HG03469 (cell line): ENCODE measurements at regions not wholly inside any gene's neighbourhood (a gene's known extent, or its start where the extent isn't known, plus 50 kb on each side); places are given as distances from the start of the nearest gene placed in this dataset.

Experiments used
- ATAC-seq: cut with Tn5 transposase; IDR thresholded peaks from one replicate; pipeline ENCODE4 v1.9.1; 2021; ENCODE audit warnings: mild to moderate bottlenecking, moderate library complexity, moderate number of reproducible peaks; ENCODE audit not compliant: unreplicated experiment

- ATAC-seq, result no peak
Observed at GRCh38 chr3:177721864-177722785, 524.8 kb upstream of the TBL1XR1 start.

GRCh38 chr3:177724020-177724638 lies 526.8 kb upstream of the TBL1XR1 start:
- no peak for ATAC-seq

- ATAC-seq, result no peak
Observed at GRCh38 chr3:177725165-177725564, 527.9 kb upstream of the TBL1XR1 start.

DNA sequence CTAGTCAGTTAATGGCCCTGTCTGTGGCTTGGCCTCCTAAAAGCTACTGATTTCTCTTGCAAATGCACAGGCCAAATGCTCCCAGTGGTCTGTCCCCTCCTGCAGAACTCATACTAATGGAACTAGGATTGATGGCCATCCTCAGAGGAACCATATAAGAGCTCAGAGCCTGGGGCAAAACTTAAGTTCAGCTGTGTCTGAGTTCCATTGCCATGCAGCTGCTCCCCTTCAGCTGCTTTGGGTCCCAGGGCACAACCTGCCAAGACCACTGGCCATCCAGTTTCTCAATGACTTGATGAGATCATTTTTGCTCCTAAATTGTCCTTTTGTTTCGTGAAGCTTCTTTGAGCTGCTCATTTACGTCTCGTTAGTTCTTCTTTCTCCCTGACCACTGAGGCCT lies 529.5 kb upstream of the TBL1XR1 start:
- no peak for ATAC-seq

DNA sequence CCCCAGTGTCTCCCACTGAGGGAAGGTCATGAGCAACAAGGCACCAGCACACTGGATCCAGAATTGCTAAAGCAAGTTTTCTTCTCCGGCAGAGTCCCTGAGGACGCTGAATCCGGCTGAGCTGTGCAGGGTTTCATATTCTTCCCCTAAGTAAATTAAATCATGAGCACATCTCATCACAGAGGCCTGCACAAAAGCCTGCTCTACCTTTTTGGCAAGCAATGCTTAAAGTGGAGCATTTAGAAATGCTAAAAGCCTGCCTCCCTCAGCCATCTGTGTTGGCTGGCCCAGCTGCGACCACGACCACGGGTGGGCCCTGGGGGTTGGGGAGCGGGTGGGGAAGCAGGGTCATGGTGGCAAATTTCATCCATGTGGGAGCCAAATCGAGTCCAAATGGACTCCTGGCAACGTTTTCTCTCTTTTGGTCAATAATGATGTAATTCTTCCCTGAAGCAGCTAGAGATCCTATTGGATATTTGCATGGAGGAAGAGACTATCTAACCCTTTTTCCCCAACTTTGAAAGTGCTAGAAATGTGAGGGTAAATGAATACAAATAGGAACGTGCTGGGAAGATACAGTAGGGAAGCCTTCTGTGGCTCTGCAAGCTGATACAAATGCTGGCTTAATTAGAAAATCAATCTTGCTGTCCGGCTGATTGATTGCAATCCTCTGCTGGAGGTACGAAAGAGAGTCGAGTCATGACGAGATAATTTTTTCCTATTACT lies 532.8 kb upstream of the TBL1XR1 start:
- ATAC-seq, result no peak

DNA sequence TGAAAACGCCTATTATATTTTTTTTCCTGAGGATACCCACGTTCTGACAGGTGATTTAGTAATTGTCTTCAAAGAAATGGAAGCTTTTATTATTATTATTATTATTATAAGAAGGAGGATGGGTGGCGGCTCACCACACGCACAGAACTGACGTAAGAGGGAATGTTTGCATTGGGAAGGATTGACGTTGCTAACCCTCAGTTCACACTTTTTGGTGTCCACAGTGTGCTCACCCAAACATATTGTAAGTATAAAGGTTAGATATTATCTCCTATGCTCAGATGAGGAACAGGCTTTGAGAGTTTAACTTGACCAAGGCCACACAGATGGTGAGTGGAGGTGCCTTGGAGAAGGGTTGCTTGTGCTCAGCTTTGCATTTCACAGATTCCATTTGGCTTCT lies 533.5 kb upstream of the TBL1XR1 start:
- ATAC-seq, result no peak

DNA sequence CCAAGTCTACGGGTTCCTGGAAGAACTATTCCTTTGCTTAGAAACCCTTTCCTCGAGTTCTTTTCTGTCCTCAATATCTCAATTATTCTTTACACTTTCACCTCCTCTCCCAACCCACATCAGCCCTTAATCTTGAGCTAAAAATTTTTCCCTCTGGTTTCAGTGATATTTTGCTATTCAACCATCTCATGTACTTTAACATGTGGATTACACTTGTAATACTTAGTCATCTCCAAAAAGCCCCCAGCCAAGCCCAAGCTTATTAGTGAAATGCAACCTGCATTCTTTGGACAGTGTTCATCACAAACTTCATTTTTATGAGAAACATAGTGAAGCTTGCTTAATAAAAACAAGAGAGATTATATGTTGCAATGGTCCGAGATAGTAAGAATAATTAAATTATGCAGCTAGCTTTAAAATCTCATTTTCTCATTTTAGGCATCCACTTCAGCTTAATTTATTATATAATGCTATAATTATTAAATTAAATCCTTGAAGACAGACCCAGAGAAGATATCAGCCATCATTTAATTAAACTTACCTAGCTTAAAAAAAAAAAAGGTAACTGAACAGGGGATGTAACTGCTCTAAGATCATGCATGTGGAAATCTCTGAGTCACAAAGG lies 534.5 kb upstream of the TBL1XR1 start:
- ATAC-seq, result no peak

- ATAC-seq, result no peak
Observed at GRCh38 chr3:177733233-177733632, 536.0 kb upstream of the TBL1XR1 start.

GRCh38 chr3:177733936-177734335 lies 536.7 kb upstream of the TBL1XR1 start:
- no peak for ATAC-seq

- ATAC-seq, result no peak
Observed at GRCh38 chr3:177735431-177735830, 538.1 kb upstream of the TBL1XR1 start.

DNA sequence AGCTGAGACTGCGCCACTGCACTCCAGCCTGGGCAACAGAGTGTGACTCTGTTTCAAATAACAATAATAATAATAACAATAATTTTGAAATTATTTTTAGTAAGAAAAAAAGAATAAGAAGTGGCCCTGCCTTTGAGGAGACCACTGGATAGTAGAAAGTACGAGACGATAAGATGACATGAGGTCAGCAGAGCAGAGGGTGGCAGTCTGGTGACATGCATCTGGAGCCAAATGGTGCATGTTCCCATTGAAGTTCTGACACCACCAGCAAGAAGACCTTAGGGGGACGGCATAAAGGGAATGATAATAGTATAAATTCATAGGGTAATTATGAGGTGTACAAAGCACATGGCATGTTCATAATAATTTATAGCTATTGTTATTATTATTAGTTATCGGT lies 542.2 kb upstream of the TBL1XR1 start:
- no peak for ATAC-seq

GRCh38 chr3:177740254-177740653 lies 543.0 kb upstream of the TBL1XR1 start:
- no peak for ATAC-seq

GRCh38 chr3:177742273-177742672 lies 545.0 kb upstream of the TBL1XR1 start:
- peak; percentile 45 for ATAC-seq

- no peak for ATAC-seq
Observed at GRCh38 chr3:177743173-177743890, 546.0 kb upstream of the TBL1XR1 start.

GRCh38 chr3:177744873-177745606 lies 547.8 kb upstream of the TBL1XR1 start:
- ATAC-seq, result no peak

GRCh38 chr3:177745607-177746005 lies 548.3 kb upstream of the TBL1XR1 start:
- no peak for ATAC-seq

- ATAC-seq, result no peak
Observed at GRCh38 chr3:177746337-177746933, 549.2 kb upstream of the TBL1XR1 start.

- ATAC-seq, result no peak
Observed at GRCh38 chr3:177749836-177750235, 552.6 kb upstream of the TBL1XR1 start.

DNA sequence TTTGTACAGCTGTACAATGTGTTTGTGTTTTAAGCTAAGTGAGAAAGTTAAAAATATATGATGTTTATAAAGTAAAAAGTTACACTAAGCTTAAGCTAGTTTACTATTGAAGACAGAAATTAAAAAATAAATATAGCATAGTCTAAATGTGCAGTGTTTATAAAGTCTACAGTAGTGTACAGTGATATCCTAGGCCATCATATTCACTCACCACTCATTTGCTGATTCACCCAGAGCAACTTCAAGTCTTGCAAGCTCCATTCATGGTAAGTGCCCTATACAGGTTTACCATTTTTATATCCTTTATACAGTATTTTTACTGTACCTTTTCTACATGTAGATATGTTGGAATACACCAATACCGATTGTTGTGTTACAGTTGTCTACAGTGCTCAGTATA lies 553.2 kb upstream of the TBL1XR1 start:
- no peak for ATAC-seq
